ENCODE measurements at regions not wholly inside any gene's neighbourhood (a gene's known extent, or its start where the extent isn't known, plus 50 kb on each side); places are given as distances from the start of the nearest gene placed in this dataset.

- TF ChIP-seq FOXM1 (IDR thresholded peaks at IDR 0.05; ENCODE audit: borderline replicate concordance, low read depth) (no peak), TAF1 (IDR thresholded peaks at IDR 0.05; ENCODE audit: low read depth) (no peak), CREB1 (IDR thresholded peaks at IDR 0.05; ENCODE audit: low read depth) (no peak), EGR1 (IDR thresholded peaks at IDR 0.05) (no peak), NFIC (IDR thresholded peaks at IDR 0.05) (no peak), EP300 (IDR thresholded peaks at IDR 0.05; ENCODE audit: borderline replicate concordance) (no peak), YY1 (IDR thresholded peaks at IDR 0.05; ENCODE audit: low read depth) (no peak), MAX (IDR thresholded peaks at IDR 0.05) (no peak), CEBPB (IDR thresholded peaks at IDR 0.05) (no peak), ZBTB7A (IDR thresholded peaks at IDR 0.05; ENCODE audit: low read depth) (no peak), USF1 (IDR thresholded peaks at IDR 0.05) (no peak)
These were observed 115.8 kb upstream of the INPP4B start for GRCh38 chr4:142961866-142962265.

GRCh38 chr4:142974328-142974727 lies 128.2 kb upstream of the INPP4B start:
- TF ChIP-seq TEAD4 (IDR thresholded peaks at IDR 0.05) (no peak), USF1 (IDR thresholded peaks at IDR 0.05) (no peak), MAX (IDR thresholded peaks at IDR 0.05) (no peak), EP300 (IDR thresholded peaks at IDR 0.05; ENCODE audit: borderline replicate concordance) (no peak), TAF1 (IDR thresholded peaks at IDR 0.05; ENCODE audit: low read depth) (no peak), RAD21 (IDR thresholded peaks at IDR 0.05; ENCODE audit: low read depth) (no peak), REST (IDR thresholded peaks at IDR 0.05; ENCODE audit: low read depth) (no peak), TCF12 (IDR thresholded peaks at IDR 0.05; ENCODE audit: low read depth) (no peak), CREB1 (IDR thresholded peaks at IDR 0.05; ENCODE audit: low read depth) (no peak), NFIC (IDR thresholded peaks at IDR 0.05) (no peak), CEBPB (IDR thresholded peaks at IDR 0.05) (no peak), YY1 (IDR thresholded peaks at IDR 0.05; ENCODE audit: low read depth) (no peak), ZBTB7A (IDR thresholded peaks at IDR 0.05; ENCODE audit: low read depth) (no peak), FOXM1 (IDR thresholded peaks at IDR 0.05; ENCODE audit: borderline replicate concordance, low read depth) (no peak), EGR1 (IDR thresholded peaks at IDR 0.05) (no peak)

GRCh38 chr4:142975618-142976017 lies 129.5 kb upstream of the INPP4B start:
- no peak for TF ChIP-seq TCF12 (IDR thresholded peaks at IDR 0.05; ENCODE audit: low read depth)
- no peak for TF ChIP-seq TEAD4 (IDR thresholded peaks at IDR 0.05)
- TF ChIP-seq USF1 (IDR thresholded peaks at IDR 0.05), result no peak
- no peak for TF ChIP-seq EGR1 (IDR thresholded peaks at IDR 0.05)
- no peak for TF ChIP-seq CEBPB (IDR thresholded peaks at IDR 0.05)
- TF ChIP-seq RAD21 (IDR thresholded peaks at IDR 0.05; ENCODE audit: low read depth), result no peak
- no peak for TF ChIP-seq FOXM1 (IDR thresholded peaks at IDR 0.05; ENCODE audit: borderline replicate concordance, low read depth)
- no peak for TF ChIP-seq ZBTB7A (IDR thresholded peaks at IDR 0.05; ENCODE audit: low read depth)
- TF ChIP-seq REST (IDR thresholded peaks at IDR 0.05; ENCODE audit: low read depth), result no peak
- TF ChIP-seq MAX (IDR thresholded peaks at IDR 0.05), result no peak
- TF ChIP-seq CREB1 (IDR thresholded peaks at IDR 0.05; ENCODE audit: low read depth), result no peak
- no peak for TF ChIP-seq TAF1 (IDR thresholded peaks at IDR 0.05; ENCODE audit: low read depth)

- TF ChIP-seq YY1 (IDR thresholded peaks at IDR 0.05; ENCODE audit: low read depth) (no peak), RAD21 (IDR thresholded peaks at IDR 0.05; ENCODE audit: low read depth) (no peak), TEAD4 (IDR thresholded peaks at IDR 0.05) (no peak), REST (IDR thresholded peaks at IDR 0.05; ENCODE audit: low read depth) (no peak), CEBPB (IDR thresholded peaks at IDR 0.05) (no peak), EGR1 (IDR thresholded peaks at IDR 0.05) (no peak), NFIC (IDR thresholded peaks at IDR 0.05) (no peak), TAF1 (IDR thresholded peaks at IDR 0.05; ENCODE audit: low read depth) (no peak), TCF12 (IDR thresholded peaks at IDR 0.05; ENCODE audit: low read depth) (no peak), ZBTB7A (IDR thresholded peaks at IDR 0.05; ENCODE audit: low read depth) (no peak), FOXM1 (IDR thresholded peaks at IDR 0.05; ENCODE audit: borderline replicate concordance, low read depth) (no peak), MAX (IDR thresholded peaks at IDR 0.05) (no peak), USF1 (IDR thresholded peaks at IDR 0.05) (no peak), EP300 (IDR thresholded peaks at IDR 0.05; ENCODE audit: borderline replicate concordance) (no peak), CREB1 (IDR thresholded peaks at IDR 0.05; ENCODE audit: low read depth) (no peak)
These were observed 130.4 kb upstream of the INPP4B start for GRCh38 chr4:142976482-142976881.
